22Rv1 (cell line): ENCODE measurements at regions not wholly inside any gene's neighbourhood (a gene's known extent, or its start where the extent isn't known, plus 50 kb on each side); places are given as distances from the start of the nearest gene placed in this dataset.

Experiments used
- H3K27ac ChIP-seq: fragments of 450-650 bp; 2 replicates; pipeline ENCODE4 v1.5.1; 2017
- CTCF ChIP-seq: fragments of 450-650 bp; IDR thresholded peaks from 2 replicates; pipeline ENCODE4 v1.5.1; 2017; ENCODE audit warnings: mild to moderate bottlenecking
- ZFX ChIP-seq: fragments of 450-650 bp; IDR thresholded peaks from 2 replicates; pipeline ENCODE4 v1.6.1; 2017; ENCODE audit warnings: antibody characterized with exemption, borderline replicate concordance

- no peak for TF ChIP-seq CTCF
- TF ChIP-seq ZFX = no peak
- no peak overlapping the region for H3K27ac ChIP-seq
These were observed 81.7 kb upstream of the TLE3 start for GRCh38 chr15:70179309-70179892.

GRCh38 chr15:70178335-70179084 is 80.8 kb upstream of the TLE3 start:
- H3K27ac ChIP-seq = no peak overlapping the region
- TF ChIP-seq ZFX = no peak
- no peak for TF ChIP-seq CTCF

DNA sequence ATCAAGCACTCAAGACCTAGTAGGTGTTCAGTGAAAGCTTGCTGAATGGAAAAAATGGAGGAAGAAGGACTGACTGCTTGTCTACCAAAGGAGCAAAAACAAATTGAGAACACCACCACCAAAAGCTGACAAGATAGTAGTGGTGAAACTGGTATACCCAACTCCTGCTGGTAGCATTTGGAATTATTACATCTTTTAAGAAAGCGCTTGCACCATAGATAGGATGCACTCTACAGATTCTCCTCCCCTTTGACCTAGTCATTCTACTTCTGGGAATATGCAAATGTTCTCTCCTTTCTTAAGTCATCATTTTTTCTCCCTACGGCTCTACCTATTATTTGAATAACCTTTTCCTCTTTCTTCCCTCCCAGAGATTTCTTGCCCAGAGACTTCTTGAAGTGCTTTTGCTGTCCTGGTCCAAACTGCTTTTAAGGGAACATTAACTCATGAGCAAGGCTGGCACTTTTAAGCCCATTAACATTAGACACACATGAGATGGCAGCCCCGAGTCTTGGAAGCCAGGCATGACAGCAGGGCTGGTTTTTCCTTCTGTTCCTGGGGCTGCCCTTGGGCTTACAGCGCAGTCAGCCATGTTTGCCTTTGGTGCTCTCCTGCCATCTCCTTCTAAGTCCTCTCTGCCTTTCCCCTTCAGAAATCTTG is 75.0 kb upstream of the TLE3 start:
- TF ChIP-seq CTCF (no peak), ZFX (no peak)
- no peak overlapping the region for H3K27ac ChIP-seq

DNA sequence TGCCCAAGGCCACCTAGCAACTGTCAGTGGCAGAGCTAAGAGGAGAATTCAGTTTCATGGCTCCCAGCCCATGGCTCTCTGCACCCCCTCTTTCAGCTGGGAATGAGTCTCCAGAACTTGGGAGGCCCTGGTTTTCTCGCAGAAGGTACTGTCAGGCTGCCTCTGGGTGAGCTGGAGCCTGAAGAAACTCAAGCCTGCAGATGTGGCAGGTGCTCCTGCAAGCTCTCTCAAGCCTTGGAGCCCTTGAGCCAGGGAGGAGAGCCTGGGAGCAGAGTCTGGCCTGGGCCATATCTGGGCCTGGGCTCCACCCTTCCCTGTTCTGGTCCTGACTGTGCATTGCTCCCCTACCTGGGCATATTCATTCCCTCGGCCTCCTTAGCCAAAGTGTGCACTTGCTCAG is 74.4 kb upstream of the TLE3 start:
- TF ChIP-seq CTCF (no peak), ZFX (no peak)
- H3K27ac ChIP-seq = no peak overlapping the region

- TF ChIP-seq ZFX (no peak), CTCF (no peak)
- H3K27ac ChIP-seq = no peak overlapping the region
These were observed 73.7 kb upstream of the TLE3 start for GRCh38 chr15:70171256-70171886.

DNA sequence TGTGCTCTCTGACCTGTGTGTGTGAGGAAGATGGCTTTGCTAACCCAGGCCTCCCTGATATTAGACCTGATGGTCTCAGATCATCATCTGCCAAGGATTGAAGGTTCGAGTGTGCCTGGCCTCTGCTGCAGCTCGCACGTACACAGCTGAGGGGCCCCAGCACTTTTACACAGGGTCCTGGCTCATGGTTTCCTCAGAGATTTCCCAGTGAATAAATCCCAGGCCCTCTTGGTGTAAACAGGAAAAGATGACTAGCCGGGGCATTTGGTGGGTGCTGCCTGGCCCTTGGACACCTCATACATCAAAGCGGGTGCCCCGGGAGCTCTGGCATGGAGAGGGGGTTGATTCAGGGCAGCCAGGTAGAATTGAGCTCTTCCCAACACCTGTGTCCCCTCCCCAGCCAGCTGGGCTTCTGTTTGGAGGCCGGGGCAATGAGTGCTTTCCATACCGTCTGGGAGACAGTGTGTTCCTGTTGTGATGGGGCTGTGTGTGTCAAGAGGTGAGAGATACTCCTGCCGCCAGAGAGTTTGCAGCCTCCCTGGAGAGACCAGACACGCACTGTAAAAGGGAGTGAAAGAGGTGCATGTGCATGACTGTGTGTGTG is 72.5 kb upstream of the TLE3 start:
- TF ChIP-seq CTCF (no peak), ZFX (no peak)
- no peak overlapping the region for H3K27ac ChIP-seq
